Inflammatory macrophage (primary cell): ENCODE measurements at regions not wholly inside any gene's neighbourhood (a gene's known extent, or its start where the extent isn't known, plus 50 kb on each side); places are given as distances from the start of the nearest gene placed in this dataset.

ENCODE experiments used
- DNase-seq, 2 donors: peaks; one replicate each; pipeline ENCODE4 v3.0.0-alpha.2; 2020 to 2022

- DNase-seq, result no peak
These were observed 139.4 kb upstream of the CPNE8 start for GRCh38 chr12:39044754-39045153.

DNA sequence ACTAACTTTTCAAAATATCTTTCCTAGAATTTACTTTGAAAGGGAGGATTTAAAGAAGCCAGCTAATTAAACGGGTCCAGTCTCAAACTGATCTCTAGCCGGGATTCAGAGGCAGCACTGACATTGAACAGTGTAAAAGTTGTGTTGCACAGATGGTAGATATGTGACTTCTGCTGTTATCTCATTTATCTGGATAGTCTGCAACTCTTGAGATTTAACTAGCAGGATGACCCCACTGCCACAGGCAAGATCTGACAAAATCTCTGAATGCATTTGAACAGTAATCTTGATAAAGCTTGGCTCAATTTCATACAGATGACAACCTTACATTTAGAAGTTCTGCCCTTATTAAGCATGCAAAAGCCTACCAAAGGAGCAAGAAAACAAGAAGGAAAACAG lies 138.0 kb upstream of the CPNE8 start:
- no peak for DNase-seq

GRCh38 chr12:39040275-39040674 lies 134.9 kb upstream of the CPNE8 start:
- no peak for DNase-seq

GRCh38 chr12:39037115-39037514 lies 131.7 kb upstream of the CPNE8 start:
- no peak for DNase-seq

- no peak for DNase-seq
These were observed 130.7 kb upstream of the CPNE8 start for GRCh38 chr12:39036105-39036504.

DNA sequence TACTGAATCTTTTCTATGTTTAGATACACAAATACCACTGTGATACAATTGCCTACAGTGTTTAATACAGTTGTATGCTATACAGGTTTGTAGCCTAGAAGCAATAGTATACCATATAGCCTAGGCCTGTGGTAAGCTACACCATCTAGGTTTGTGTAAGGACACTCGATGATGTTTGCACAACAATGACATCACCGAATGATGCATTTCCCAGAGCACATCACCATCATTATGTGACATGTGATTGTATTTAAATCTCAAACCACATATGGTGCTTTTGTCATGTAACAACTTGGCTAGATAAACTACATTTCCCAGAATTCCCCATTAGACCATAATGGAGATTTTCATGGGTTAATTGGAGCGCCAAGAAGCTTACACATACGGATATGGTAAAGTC lies 128.4 kb upstream of the CPNE8 start:
- DNase-seq, result no peak

DNA sequence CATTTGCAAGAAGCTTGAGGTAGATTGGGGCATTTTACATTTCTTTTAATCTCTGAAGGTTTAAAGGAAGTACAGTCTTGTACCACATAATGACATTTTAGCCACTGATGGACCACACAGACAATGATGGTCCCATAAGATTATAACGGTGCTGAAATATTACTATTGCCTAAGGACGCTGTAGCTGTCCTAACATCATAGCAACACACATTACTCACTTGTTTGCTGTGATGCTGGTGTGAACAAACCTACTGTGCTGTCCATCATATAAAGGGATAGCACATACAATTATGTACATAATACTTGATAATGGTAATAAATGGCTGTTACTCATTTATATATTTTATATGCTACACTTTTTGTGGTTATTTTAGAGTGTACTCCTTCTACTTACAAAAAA lies 127.1 kb upstream of the CPNE8 start:
- no peak for DNase-seq

GRCh38 chr12:39032034-39032433 lies 126.6 kb upstream of the CPNE8 start:
- no peak for DNase-seq

DNA sequence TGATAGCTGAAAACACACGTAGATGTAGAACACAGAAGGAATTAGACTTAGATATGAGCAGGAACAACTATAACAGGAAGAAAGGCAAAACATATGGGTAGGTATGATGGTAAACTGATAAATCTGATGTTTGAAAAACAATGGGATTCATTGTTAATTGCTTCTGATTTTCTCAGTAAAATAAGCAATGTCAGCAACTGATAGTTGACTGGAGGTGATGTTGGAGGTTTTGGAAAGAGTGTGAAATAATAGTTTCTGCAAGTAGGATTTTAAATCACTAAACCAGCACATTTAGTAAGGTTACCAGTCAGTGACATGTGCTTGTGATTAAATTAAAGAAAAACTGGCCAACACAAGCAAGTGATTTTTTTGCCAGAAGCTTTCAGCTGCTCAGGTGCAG lies 123.0 kb upstream of the CPNE8 start:
- no peak for DNase-seq

GRCh38 chr12:39012870-39013269 lies 107.5 kb upstream of the CPNE8 start:
- no peak for DNase-seq

GRCh38 chr12:39011166-39011565 lies 105.8 kb upstream of the CPNE8 start:
- no peak for DNase-seq

- no peak for DNase-seq
These were observed 105.0 kb upstream of the CPNE8 start for GRCh38 chr12:39010406-39010805.

- DNase-seq, result no peak
These were observed 102.2 kb upstream of the CPNE8 start for GRCh38 chr12:39007619-39008018.

DNA sequence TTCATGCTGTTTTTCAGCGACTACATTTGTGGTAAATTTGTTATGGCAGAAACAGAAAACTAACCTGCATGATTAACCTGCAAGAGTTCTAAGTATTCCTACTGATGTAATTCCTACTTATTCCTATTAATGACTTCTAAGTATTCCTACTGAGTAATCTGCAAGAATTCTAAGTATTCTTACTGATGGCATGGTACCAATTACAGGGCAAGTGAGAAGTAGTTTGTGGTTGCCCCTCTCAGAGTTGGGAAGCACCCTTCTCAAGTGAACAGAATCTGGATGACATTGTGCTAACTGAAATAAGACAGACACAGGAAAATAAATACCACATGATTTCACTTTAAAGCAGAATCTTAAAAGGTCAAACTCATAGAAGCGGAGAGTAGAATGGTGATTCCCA lies 100.9 kb upstream of the CPNE8 start:
- no peak for DNase-seq

DNA sequence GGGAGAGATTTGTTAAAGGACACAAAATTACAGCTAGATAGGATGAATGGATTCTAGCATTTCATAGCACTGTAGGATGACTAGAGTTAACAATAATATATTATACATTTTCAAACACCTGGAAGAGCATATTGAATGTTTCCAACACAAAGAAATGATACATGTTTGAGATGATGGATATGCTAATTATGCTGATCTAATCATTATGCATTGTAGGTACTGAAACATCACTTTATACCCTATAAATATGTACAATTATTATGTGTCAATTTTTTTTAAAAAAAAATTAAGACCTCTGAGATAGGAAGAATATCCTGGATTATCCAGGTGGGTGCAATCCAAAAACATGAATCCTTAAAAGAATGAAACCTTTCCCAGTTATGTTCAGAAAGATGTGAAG lies 100.3 kb upstream of the CPNE8 start:
- no peak for DNase-seq

- DNase-seq, result no peak
These were observed 98.3 kb upstream of the CPNE8 start for GRCh38 chr12:39003541-39004155.

DNA sequence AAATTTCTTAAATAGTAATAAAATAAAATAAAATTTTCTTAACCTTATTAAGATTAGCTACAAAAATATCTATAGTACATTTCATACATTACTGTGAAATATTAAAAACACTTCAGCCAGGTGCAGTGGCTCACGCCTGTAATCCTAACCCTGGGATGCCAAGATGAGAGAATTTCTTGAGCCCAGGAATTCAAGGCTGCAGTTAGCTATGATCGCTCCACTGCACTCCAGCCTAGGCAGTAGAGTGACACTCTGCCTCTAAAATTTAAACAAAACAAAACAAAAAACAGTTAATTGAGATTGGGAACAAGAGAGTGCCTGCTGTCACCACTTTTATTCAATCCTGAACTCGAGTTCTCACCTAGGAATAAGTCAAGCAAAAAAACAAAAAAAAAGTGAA lies 95.0 kb upstream of the CPNE8 start:
- no peak for DNase-seq

- no peak for DNase-seq
These were observed 93.6 kb upstream of the CPNE8 start for GRCh38 chr12:38998887-38999482.

GRCh38 chr12:38995249-38995648 lies 89.9 kb upstream of the CPNE8 start:
- DNase-seq, result no peak

- no peak for DNase-seq
These were observed 80.6 kb upstream of the CPNE8 start for GRCh38 chr12:38985961-38986360.

DNA sequence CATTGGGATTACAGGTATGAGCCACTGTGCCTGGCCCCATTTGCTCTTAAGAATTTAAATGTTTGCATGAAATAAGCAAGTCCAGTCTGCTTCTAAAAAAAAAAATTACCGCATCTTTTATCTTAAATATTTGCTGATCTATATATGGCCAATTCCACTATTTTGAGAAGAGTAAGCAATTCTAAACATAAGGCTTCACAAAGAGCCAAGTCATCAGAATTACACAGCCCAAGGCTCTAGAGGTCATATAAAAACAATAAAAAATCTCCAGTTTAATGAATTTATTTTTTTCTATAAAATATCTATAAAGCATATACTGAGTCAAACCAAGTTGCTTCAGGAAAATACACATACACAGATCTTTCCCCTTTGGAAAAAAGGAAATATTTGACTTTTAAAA lies 79.0 kb upstream of the CPNE8 start:
- no peak for DNase-seq

- no peak for DNase-seq
These were observed 77.8 kb upstream of the CPNE8 start for GRCh38 chr12:38983117-38983571.

DNA sequence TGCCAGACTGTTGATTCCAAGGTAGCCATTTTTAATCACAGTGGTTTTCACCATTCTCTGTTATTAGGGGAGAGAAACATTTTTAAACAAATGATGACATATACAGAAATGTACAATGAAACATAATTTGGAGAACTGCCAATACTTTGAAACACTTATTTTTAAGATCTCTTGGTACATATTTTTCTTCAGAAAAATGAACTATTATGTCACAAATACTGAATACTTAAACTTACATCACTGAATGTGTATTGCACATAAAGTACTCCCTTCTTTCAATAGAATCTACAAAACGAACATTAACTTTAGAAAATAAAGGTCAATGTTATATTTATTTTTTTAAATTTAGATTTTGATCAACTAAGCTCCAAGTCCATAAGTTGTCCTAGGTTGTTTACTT lies 71.7 kb upstream of the CPNE8 start:
- no peak for DNase-seq

DNA sequence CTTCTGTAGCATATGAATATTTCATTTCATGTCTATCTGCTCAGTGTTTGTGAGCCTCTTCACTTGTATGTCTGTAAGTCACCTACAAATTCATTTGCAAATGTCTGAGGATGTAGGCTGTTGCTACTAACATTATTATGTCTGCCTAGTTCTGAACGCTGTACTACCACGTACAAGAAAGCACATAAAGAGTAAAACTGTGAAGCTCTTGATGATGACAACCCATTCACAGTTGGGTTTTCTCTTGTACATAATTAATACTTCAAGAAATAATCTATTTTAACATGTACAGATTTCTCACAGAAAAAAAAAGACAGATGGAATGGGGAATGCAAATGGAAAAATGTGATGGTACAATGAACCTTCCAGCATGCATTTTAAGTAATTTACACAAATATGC lies 64.3 kb upstream of the CPNE8 start:
- no peak for DNase-seq

- no peak for DNase-seq
These were observed 56.3 kb upstream of the CPNE8 start for GRCh38 chr12:38961683-38962082.
